Esophagus mucosa (tissue), 1 donor: ENCODE measurements at regions not wholly inside any gene's neighbourhood (a gene's known extent, or its start where the extent isn't known, plus 50 kb on each side); places are given as distances from the start of the nearest gene placed in this dataset.
"Not testable (repeated sequence)": the region's sequence is repeated elsewhere in the genome, so short reads cannot be mapped to it uniquely, and the experiment has no call there.

Experiments
- ATAC-seq: fragments of 200-7000 bp; cut with Tn5 transposase; one replicate; pipeline ENCODE4 v1.9.1; 2020
- donor health status: DM: yes; HTN: yes; CAD: no.

GRCh38 chr10:70967591-70968587, 79.5 kb upstream of the PCBD1 start:
- no peak for ATAC-seq

- ATAC-seq, result no peak
These were observed 80.8 kb upstream of the PCBD1 start for GRCh38 chr10:70969188-70969587.

- ATAC-seq, result no peak
These were observed 82.5 kb upstream of the PCBD1 start for GRCh38 chr10:70970830-70971229.

- no peak for ATAC-seq
These were observed 84.9 kb upstream of the PCBD1 start for GRCh38 chr10:70973275-70973674.

- peak; percentile 64 for ATAC-seq
These were observed 86.1 kb upstream of the PCBD1 start for GRCh38 chr10:70974351-70974901.

GRCh38 chr10:70974920-70975319, 86.6 kb upstream of the PCBD1 start:
- ATAC-seq, result no peak

GRCh38 chr10:70976063-70976695, 87.8 kb upstream of the PCBD1 start:
- no peak for ATAC-seq

GRCh38 chr10:70977625-70978024, 89.3 kb upstream of the PCBD1 start:
- no peak for ATAC-seq

- no peak for ATAC-seq
These were observed 89.8 kb upstream of the PCBD1 start for GRCh38 chr10:70978181-70978580.

GRCh38 chr10:70978816-70979480, 90.6 kb upstream of the PCBD1 start:
- ATAC-seq, result no peak

GRCh38 chr10:70980687-70981086, 92.3 kb upstream of the PCBD1 start:
- ATAC-seq, result no peak

- ATAC-seq, result no peak
These were observed 92.9 kb upstream of the PCBD1 start for GRCh38 chr10:70981171-70981836.

- ATAC-seq, result no peak
These were observed 93.6 kb upstream of the PCBD1 start for GRCh38 chr10:70981936-70982335.

GRCh38 chr10:70982443-70982842, 94.1 kb upstream of the PCBD1 start:
- peak; percentile 37 for ATAC-seq

GRCh38 chr10:70984986-70985722, 96.8 kb upstream of the PCBD1 start:
- ATAC-seq, result no peak

GRCh38 chr10:70985824-70986622, 97.7 kb upstream of the PCBD1 start:
- ATAC-seq, result peak; percentile 77

- no peak for ATAC-seq
These were observed 98.2 kb upstream of the PCBD1 start for GRCh38 chr10:70986623-70986950.

GRCh38 chr10:70987396-70988130, 99.2 kb upstream of the PCBD1 start:
- ATAC-seq, result no peak

GRCh38 chr10:70990156-70990555, 101.8 kb upstream of the PCBD1 start:
- not testable (repeated sequence) for ATAC-seq

- no peak for ATAC-seq
These were observed 102.3 kb upstream of the PCBD1 start for GRCh38 chr10:70990681-70991080.
